GM12891 (cell line): ENCODE measurements at regions not wholly inside any gene's neighbourhood (a gene's known extent, or its start where the extent isn't known, plus 50 kb on each side); places are given as distances from the start of the nearest gene placed in this dataset.

ENCODE experiments used
- PAX5 ChIP-seq: IDR thresholded peaks from 2 replicates; pipeline ENCODE4 v1.6.1; 2011; ENCODE audit warnings: low read length, moderate library complexity, mild to moderate bottlenecking; ENCODE audit not compliant: insufficient read depth, severe bottlenecking
- POLR2A ChIP-seq: IDR thresholded peaks from 2 replicates; pipeline ENCODE4 v1.6.1; 2011; ENCODE audit warnings: low read depth, low read length, control low read depth
- POLR2AphosphoS5 ChIP-seq: IDR thresholded peaks from 2 replicates; pipeline ENCODE4 v1.6.1; 2011; ENCODE audit warnings: low read depth, low read length, control low read depth

GRCh38 chr12:88775742-88776151, 195.5 kb upstream of the KITLG start:
- TF ChIP-seq POLR2A (no peak), POLR2AphosphoS5 (no peak), PAX5 (no peak)
